Glomerular visceral epithelial cell (primary cell): ENCODE measurements at regions not wholly inside any gene's neighbourhood (a gene's known extent, or its start where the extent isn't known, plus 50 kb on each side); places are given as distances from the start of the nearest gene placed in this dataset.
"Not testable (repeated sequence)": the region's sequence is repeated elsewhere in the genome, so short reads cannot be mapped to it uniquely, and the experiment has no call there.

ENCODE experiments used
- DNase-seq: peaks from one replicate; pipeline ENCODE4 v3.0.0-alpha.2; 2016; ENCODE audit errors: extremely low spot score

- DNase-seq: no peak
These were observed 961.2 kb upstream of the SPRY2 start for GRCh38 chr13:81302125-81302524.

- DNase-seq: no peak
These were observed 954.3 kb upstream of the SPRY2 start for GRCh38 chr13:81295177-81295576.

GRCh38 chr13:81293594-81294164 lies 952.8 kb upstream of the SPRY2 start:
- no peak for DNase-seq

- DNase-seq: no peak
These were observed 942.6 kb upstream of the SPRY2 start for GRCh38 chr13:81283561-81283960.

- DNase-seq: no peak
These were observed 942.1 kb upstream of the SPRY2 start for GRCh38 chr13:81283062-81283461.

GRCh38 chr13:81275666-81276258 lies 934.8 kb upstream of the SPRY2 start:
- no peak for DNase-seq

GRCh38 chr13:81247711-81248110 lies 906.8 kb upstream of the SPRY2 start:
- DNase-seq: no peak

- no peak for DNase-seq
These were observed 905.6 kb upstream of the SPRY2 start for GRCh38 chr13:81246556-81246955.

GRCh38 chr13:81244011-81244410 lies 903.1 kb upstream of the SPRY2 start:
- no peak for DNase-seq

GRCh38 chr13:81230386-81230785 lies 889.5 kb upstream of the SPRY2 start:
- no peak for DNase-seq

- DNase-seq: not testable (repeated sequence)
These were observed 885.9 kb upstream of the SPRY2 start for GRCh38 chr13:81226830-81227229.

GRCh38 chr13:81224209-81224833 lies 883.4 kb upstream of the SPRY2 start:
- no peak for DNase-seq

GRCh38 chr13:81223778-81224177 lies 882.9 kb upstream of the SPRY2 start:
- DNase-seq: no peak

GRCh38 chr13:81211713-81212112 lies 870.8 kb upstream of the SPRY2 start:
- no peak for DNase-seq

- no peak for DNase-seq
These were observed 866.7 kb upstream of the SPRY2 start for GRCh38 chr13:81207636-81208035.

GRCh38 chr13:81207231-81207630 lies 866.3 kb upstream of the SPRY2 start:
- no peak for DNase-seq

- DNase-seq: no peak
These were observed 862.9 kb upstream of the SPRY2 start for GRCh38 chr13:81203783-81204182.

- DNase-seq: no peak
These were observed 859.0 kb upstream of the SPRY2 start for GRCh38 chr13:81199956-81200355.

GRCh38 chr13:81197966-81198365 lies 857.0 kb upstream of the SPRY2 start:
- no peak for DNase-seq

- DNase-seq: no peak
These were observed 856.6 kb upstream of the SPRY2 start for GRCh38 chr13:81197483-81197882.

- no peak for DNase-seq
These were observed 853.4 kb upstream of the SPRY2 start for GRCh38 chr13:81194362-81194761.

GRCh38 chr13:81184556-81185265 lies 843.8 kb upstream of the SPRY2 start:
- no peak for DNase-seq

GRCh38 chr13:81172603-81173002 lies 831.7 kb upstream of the SPRY2 start:
- DNase-seq: no peak
